GM12878 (cell line): ENCODE measurements at regions not wholly inside any gene's neighbourhood (a gene's known extent, or its start where the extent isn't known, plus 50 kb on each side); places are given as distances from the start of the nearest gene placed in this dataset.

ENCODE experiments used
- ATAC-seq: fragments of 200-7000 bp; cut with Tn5 transposase; 3 replicates; pipeline ENCODE4 v1.9.1; 2020; ENCODE audit warnings: mild to moderate bottlenecking, moderate library complexity
- BruUV-seq: library from RNA; stranded (reverse); fragments of 400-500 nt; replicated peaks from 2 replicates; lab custom pipeline; 2021; lab: Mats Ljungman, UMichigan
- CTCF ChIA-PET: fragments of 300-600 bp; sonication (Branson Sonifier 250); formaldehyde crosslinking; extraction: SDS; loops from one replicate; lab custom pipeline; 2021; ENCODE audit warnings: inconsistent platforms; lab: Yijun Ruan, JAX
- POLR2A ChIA-PET: fragments of 350-600 bp; formaldehyde crosslinking; extraction: SDS; loops from one replicate; lab custom pipeline; 2021; ENCODE audit warnings: inconsistent platforms; lab: Charles Lee
- RAD21 ChIA-PET: fragments of 300-600 bp; sonication (Branson Sonifier 250); formaldehyde crosslinking; loops from one replicate; lab custom pipeline; 2023; ENCODE audit warnings: antibody characterized with exemption; ENCODE audit not compliant: unreplicated experiment; lab: Charles Lee
- SMC1A ChIA-PET: fragments of 300-600 bp; sonication (Branson Sonifier 250); formaldehyde crosslinking; loops from one replicate; lab custom pipeline; 2023; ENCODE audit not compliant: unreplicated experiment, uncharacterized antibody; lab: Charles Lee
- DNase-seq: peaks from one replicate; pipeline ENCODE4 v3.0.0-alpha.2; 2011; ENCODE audit warnings: low read depth, low spot score
- FAIRE-seq: peaks from 3 replicates; lab custom pipeline; 2011; peaks lifted over from hg19 to GRCh38; lab: Jason Lieb, UNC
- H2AFZ ChIP-seq: 2 replicates; pipeline ENCODE4 v1.6.0; 2011; ENCODE audit warnings: low read depth, low read length, control low read depth; ENCODE audit not compliant: control insufficient read depth
- H3K27ac ChIP-seq: 2 replicates; pipeline ENCODE4 v1.5.1; 2011; ENCODE audit warnings: control low read depth; ENCODE audit not compliant: control insufficient read depth, insufficient read depth
- H3K27me3 ChIP-seq, 2 experiments: replicated peaks in 1 of 2; 2 replicates each; pipeline versions ENCODE4 v1.6.0 to v1.6.1; 2011; ENCODE audit warnings: low read length in 1 of 2; ENCODE audit not compliant: control insufficient read depth in 2 of 2, insufficient read depth in 2 of 2
- H3K36me3 ChIP-seq, 2 experiments: 2 replicates each; pipeline ENCODE4 v1.5.1; 2011; ENCODE audit warnings: low read length in 1 of 2; ENCODE audit not compliant: control insufficient read depth in 2 of 2, insufficient read depth in 2 of 2
- H3K4me1 ChIP-seq: 2 replicates; pipeline ENCODE4 v1.6.1; 2011; ENCODE audit warnings: mild to moderate bottlenecking, low read length, moderate library complexity, mixed read lengths; ENCODE audit not compliant: control insufficient read depth, insufficient read depth
- H3K4me2 ChIP-seq: 2 replicates; pipeline ENCODE4 v1.6.0; 2011; ENCODE audit warnings: control low read depth; ENCODE audit not compliant: control insufficient read depth, insufficient read depth
- H3K4me3 ChIP-seq: fragments of 200-600 bp; sonication (generic); 2 replicates; pipeline ENCODE4 v1.5.1; 2016
- H3K79me2 ChIP-seq: 2 replicates; pipeline ENCODE4 v1.6.0; 2011; ENCODE audit warnings: low read length; ENCODE audit not compliant: control insufficient read depth, insufficient read depth
- H3K9ac ChIP-seq: 2 replicates; pipeline ENCODE4 v1.8.0; 2011; ENCODE audit warnings: low read length, control low read depth, mixed read lengths; ENCODE audit not compliant: control insufficient read depth, insufficient read depth
- H3K9me3 ChIP-seq: replicated peaks from 3 replicates; pipeline ENCODE4 v1.5.1; 2011; ENCODE audit warnings: mild to moderate bottlenecking, low read length; ENCODE audit not compliant: control insufficient read depth, insufficient read depth
- H4K20me1 ChIP-seq: 2 replicates; pipeline ENCODE4 v1.6.0; 2011; ENCODE audit not compliant: control insufficient read depth, insufficient read depth
- CREM ChIP-seq: IDR thresholded peaks from 2 replicates; pipeline ENCODE4 v1.6.1; 2014; ENCODE audit warnings: antibody characterized with exemption, low read depth
- NR2F1 ChIP-seq: fragments of 450-650 bp; conservative IDR thresholded peaks from 2 replicates; pipeline ENCODE4 v1.6.1; 2017; ENCODE audit warnings: mild to moderate bottlenecking
- PAX5 ChIP-seq: IDR thresholded peaks from 2 replicates; pipeline ENCODE4 v1.6.1; 2011; ENCODE audit warnings: low read depth, low read length, borderline replicate concordance
- TAF1 ChIP-seq: IDR thresholded peaks from 2 replicates; pipeline ENCODE4 v1.6.1; 2011; ENCODE audit warnings: mild to moderate bottlenecking, low read depth, low read length, borderline replicate concordance
- ZBED1 ChIP-seq: IDR thresholded peaks from 2 replicates; pipeline ENCODE4 v1.6.1; 2016; ENCODE audit warnings: borderline replicate concordance
- WGBS: methylation state at CpG from one replicate; pipeline ENCODE4 v1.1.6; 2016; ENCODE audit warnings: low lambda C conversion rate; ENCODE audit not compliant: insufficient replicate concordance, insufficient coverage; ENCODE audit errors: missing lambda C conversion rate; 5-methylcytosine and 5-hydroxymethylcytosine counted together
- in situ Hi-C: fragments of 300-500 bp; cut with MboI; formaldehyde crosslinking; loops from 9 replicates; pipeline ENCODE4 v1.14.3; 2018; ENCODE audit warnings: mixed read lengths
- intact Hi-C: fragments of 100-400 bp; cut with micrococcal nuclease; formaldehyde crosslinking; loops from one replicate; pipeline ENCODE4 v1.14.2; 2022; ENCODE audit not compliant: unreplicated experiment
- TF ChIP-seq, protein P1 (sequence below): IDR thresholded peaks from 2 replicates; pipeline ENCODE4 v1.6.1; 2011; ENCODE audit warnings: mild to moderate bottlenecking, low read depth, low read length, moderate library complexity; ENCODE audit not compliant: insufficient replicate concordance
- TF ChIP-seq, protein P2 (sequence below): IDR thresholded peaks from 2 replicates; pipeline ENCODE4 v1.6.1; 2011; ENCODE audit warnings: low read depth, mild to moderate bottlenecking, low read length, moderate library complexity, borderline replicate concordance; ENCODE audit errors: extremely low read depth

DNA sequence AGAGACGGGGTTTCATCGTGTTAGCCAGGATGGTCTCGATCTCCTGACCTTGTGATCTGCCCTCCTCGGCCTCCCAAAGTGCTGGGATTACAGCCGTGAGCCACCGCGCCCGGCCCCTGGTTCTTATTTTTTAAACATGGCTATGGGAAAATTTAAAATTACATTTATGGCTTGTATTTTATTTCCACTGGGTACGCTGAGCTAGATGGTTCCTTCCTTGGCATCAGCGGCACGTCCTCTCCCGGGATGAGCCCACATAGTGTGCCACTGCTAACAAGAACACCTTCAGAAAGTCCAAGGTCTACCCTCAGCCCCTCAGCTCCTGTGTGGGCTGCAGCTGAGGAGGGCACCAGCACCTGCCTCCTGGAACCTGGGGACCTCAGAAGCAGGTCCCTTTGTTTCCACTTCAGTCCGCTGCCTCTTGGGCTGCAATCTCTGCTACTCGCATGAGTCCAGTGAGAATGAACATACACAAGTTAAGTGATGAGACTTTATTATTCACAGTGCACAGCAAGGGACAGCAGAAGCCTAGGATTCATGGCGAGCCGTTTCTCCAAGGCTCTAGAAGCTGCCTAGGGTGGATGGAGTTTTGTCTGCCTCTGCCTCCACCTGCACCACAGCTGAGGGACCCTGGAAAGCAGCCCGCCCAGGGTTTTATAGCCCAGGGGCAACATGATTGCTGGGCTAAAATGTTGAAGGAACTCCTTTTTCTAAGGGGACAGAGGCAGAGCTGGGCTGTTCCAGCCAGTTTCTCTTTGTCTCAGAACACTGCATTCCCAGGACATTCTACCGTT lies 107.5 kb upstream of the TEX51 start:
- H3K4me3 ChIP-seq = no peak overlapping the region
- RAD21 ChIA-PET = no interaction called here
- ATAC-seq (no peak), DNase-seq (no peak), FAIRE-seq (no peak)
- BruUV-seq = no TSS peak
- SMC1A ChIA-PET = no interaction called here
- H3K27me3 ChIP-seq = no peaks in the 10 kb centered on the region
- no peaks in the 10 kb centered on the region for H3K4me1 ChIP-seq
- in situ Hi-C loops = no loop called here
- no peaks in the 10 kb centered on the region for H3K79me2 ChIP-seq
- CTCF ChIA-PET = no interaction called here
- H3K9me3 ChIP-seq = no peaks in the 10 kb centered on the region
- no peak overlapping the region for H3K9ac ChIP-seq
- H3K4me2 ChIP-seq = no peak overlapping the region
- H2AFZ ChIP-seq = no peak overlapping the region
- no peaks in the 10 kb centered on the region for H3K36me3 ChIP-seq
- POLR2A ChIA-PET = no interaction called here
- H3K27ac ChIP-seq = no peak overlapping the region
- intact Hi-C loops = no loop called here
- WGBS = 36% methylated on average over 18 of the region's 18 CpGs
- TF ChIP-seq, protein P1, sequence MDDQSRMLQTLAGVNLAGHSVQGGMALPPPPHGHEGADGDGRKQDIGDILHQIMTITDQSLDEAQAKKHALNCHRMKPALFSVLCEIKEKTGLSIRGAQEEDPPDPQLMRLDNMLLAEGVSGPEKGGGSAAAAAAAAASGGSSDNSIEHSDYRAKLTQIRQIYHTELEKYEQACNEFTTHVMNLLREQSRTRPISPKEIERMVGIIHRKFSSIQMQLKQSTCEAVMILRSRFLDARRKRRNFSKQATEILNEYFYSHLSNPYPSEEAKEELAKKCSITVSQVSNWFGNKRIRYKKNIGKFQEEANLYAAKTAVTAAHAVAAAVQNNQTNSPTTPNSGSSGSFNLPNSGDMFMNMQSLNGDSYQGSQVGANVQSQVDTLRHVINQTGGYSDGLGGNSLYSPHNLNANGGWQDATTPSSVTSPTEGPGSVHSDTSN = no peak
- TF ChIP-seq, protein P2, sequence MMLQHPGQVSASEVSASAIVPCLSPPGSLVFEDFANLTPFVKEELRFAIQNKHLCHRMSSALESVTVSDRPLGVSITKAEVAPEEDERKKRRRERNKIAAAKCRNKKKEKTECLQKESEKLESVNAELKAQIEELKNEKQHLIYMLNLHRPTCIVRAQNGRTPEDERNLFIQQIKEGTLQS = no peak
- no peaks in the 10 kb centered on the region for H4K20me1 ChIP-seq

DNA sequence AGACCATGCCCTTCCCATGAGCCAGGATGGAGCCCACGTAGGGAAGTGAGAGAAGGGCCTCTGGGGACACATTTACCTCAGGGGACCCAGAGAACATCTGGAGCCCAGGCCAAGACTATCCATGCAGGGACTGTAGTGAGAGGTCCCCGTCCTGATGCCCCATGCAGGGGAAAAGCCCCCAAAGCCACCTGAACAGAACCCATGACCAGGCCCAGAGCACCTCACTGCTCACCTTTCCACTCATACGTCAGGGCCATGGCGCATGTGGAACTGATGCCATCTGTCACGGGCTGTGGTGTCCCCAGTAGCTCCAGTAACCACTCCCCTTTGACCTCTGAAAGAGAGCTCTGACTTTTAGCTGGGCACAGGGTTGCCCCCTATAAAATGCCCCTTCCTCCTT lies 106.5 kb upstream of the TEX51 start:
- Histone ChIP-seq H3K36me3 (no peaks in the 10 kb centered on the region), H3K4me1 (no peaks in the 10 kb centered on the region), H3K4me2 (no peak overlapping the region), H3K79me2 (no peaks in the 10 kb centered on the region), H3K4me3 (no peak overlapping the region), H4K20me1 (no peaks in the 10 kb centered on the region), H3K9ac (no peak overlapping the region), H2AFZ (no peak overlapping the region), H3K9me3 (no peaks in the 10 kb centered on the region), H3K27ac (no peak overlapping the region), H3K27me3 (no peaks in the 10 kb centered on the region)
- WGBS = 37% methylated on average over 5 of the region's 5 CpGs
- intact Hi-C loops = no loop called here
- no peak for TF ChIP-seq ZBED1
- no peak for TF ChIP-seq CREM
- no peak for TF ChIP-seq NR2F1
- no peak for TF ChIP-seq TAF1
- TF ChIP-seq PAX5 = no peak
- DNase-seq = no peak
- in situ Hi-C loops = no loop called here
- FAIRE-seq = no peak
- no TSS peak for BruUV-seq
- ChIA-PET POLR2A (no interaction called here), CTCF (no interaction called here), RAD21 (no interaction called here), SMC1A (no interaction called here)
- ATAC-seq = no peak
